ENCODE measurements at regions not wholly inside any gene's neighbourhood (a gene's known extent, or its start where the extent isn't known, plus 50 kb on each side); places are given as distances from the start of the nearest gene placed in this dataset.
A peak's percentile ranks its signal among the peaks of the same experiment; 100 is the strongest.

- DNase-seq, result no peak
Measured at GRCh38 chr14:71290301-71290700, 383.0 kb downstream of the PCNX1 start.

DNA sequence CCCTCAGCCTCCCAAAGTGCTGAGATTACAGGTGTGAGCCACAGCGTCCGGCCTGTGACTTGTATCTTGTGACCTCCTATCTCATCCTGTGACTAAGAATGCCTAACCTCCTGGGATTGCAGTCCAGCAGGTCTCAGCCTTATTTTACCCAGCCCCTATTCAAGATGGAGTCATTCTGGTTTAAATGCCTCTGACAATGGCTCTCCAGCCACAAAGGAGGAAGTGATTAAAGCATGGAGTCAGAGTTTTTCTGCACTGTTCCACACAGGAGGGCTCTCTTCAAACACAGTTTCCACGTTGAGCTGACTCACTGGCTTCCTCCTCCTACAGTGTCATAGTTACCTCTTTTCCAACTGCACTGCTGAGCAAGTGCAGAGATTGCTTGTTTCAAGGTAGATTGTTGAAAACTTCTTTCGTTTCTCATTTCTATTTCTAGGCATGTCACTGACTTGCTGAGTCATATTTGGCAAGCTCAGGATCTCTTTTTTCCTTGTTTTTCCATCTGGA lies 383.8 kb downstream of the PCNX1 start:
- no peak for DNase-seq

DNA sequence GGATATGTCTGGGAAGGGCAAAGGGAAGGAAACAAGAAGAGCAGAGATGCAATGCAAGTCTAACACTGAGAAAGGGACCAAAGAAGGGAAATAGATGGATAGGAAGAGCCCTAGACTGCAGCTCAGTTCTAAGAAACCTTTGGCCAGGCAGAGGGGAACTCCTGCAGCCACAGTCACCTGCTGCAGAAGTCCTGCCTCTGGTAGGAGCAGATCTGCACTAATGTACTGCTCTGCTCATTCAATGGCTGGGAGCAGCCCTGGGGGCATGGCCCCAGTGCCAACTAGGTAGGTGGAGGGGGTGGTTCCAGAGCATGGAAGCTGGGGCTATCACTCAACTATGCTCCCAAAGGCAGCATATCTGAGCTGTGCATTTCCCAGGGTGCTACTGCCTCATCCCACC lies 388.9 kb downstream of the PCNX1 start:
- DNase-seq, result no peak

GRCh38 chr14:71300566-71301330 lies 393.5 kb downstream of the PCNX1 start:
- no peak for DNase-seq

DNA sequence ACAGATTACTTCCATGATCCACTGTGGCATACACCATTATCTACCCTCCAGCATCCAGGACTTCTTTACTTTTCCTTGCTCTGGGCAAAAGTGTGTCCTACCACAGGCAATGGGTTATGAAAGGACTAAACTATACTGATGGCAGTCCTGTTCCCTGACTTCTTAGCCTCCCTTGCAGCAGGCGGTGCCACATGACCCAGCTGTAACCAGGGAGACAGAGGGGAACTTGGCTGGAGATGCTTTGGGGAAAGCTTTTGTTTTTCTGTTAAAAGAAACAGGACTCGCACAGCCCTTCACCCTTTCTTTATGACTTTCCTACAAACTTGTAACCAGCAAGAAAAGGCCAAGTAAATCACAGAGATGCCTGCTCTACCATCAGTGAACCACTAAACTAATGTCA lies 394.4 kb downstream of the PCNX1 start:
- no peak for DNase-seq

- DNase-seq, result no peak
Measured at GRCh38 chr14:71304690-71305089, 397.4 kb downstream of the PCNX1 start.

DNA sequence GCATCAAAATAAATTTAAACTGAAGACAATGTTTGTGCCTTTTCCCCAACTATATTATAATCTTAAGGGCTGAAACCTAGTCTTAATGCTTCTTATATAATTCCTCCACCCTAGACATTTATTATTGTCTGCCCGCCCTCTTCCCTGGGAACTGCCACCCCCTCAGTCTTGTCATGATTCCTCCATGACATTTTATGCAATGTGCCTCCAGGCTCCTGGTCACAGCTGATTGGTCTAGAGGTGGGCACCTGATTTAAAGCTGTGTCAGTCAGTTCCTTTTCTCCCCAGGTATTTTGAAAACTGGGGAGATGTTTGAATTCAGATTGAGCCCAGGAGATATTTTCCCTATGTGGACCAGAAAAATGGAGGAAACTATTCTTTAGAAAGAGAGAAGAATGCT lies 401.4 kb downstream of the PCNX1 start:
- DNase-seq, result no peak

- DNase-seq, result no peak
Measured at GRCh38 chr14:71309756-71310155, 402.5 kb downstream of the PCNX1 start.

DNA sequence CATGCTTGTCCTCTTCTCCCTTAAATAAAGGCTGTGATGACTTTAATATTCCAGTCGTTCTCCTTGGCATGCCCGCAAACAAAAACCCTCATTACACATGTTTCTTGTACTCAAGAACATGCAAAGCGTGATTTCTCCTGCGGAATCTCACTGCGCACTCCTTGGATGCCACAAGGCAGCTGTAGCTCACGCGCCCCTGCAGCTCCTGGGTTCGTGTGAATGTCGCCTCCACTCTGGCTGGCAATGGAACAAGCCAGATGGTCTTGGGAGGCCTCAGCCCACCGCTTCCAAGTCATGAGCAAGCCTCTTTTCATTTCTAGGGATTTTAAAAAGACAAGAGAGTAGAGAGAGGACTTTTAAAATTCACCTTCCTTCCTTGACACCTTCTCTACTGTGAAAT lies 403.8 kb downstream of the PCNX1 start:
- no peak for DNase-seq

DNA sequence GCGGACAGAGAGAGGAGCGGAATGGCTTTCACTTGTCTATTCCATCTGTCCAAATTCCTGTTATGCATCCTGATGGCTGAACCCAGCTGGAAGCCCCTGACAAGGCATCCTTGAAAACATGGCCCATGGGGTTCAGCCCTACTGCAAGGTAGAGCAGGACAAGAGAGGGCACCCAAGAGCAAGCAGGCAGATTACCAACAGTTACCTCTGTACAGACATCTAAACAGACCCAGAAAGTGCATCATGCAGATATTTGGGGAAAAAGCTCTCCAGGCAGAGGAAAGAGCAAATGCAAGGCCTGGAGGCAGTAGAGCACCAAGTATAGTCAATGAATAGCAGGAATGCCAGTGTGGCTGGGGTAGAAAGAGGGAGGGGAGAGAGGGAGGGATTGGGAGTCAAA lies 407.5 kb downstream of the PCNX1 start:
- DNase-seq, result no peak

DNA sequence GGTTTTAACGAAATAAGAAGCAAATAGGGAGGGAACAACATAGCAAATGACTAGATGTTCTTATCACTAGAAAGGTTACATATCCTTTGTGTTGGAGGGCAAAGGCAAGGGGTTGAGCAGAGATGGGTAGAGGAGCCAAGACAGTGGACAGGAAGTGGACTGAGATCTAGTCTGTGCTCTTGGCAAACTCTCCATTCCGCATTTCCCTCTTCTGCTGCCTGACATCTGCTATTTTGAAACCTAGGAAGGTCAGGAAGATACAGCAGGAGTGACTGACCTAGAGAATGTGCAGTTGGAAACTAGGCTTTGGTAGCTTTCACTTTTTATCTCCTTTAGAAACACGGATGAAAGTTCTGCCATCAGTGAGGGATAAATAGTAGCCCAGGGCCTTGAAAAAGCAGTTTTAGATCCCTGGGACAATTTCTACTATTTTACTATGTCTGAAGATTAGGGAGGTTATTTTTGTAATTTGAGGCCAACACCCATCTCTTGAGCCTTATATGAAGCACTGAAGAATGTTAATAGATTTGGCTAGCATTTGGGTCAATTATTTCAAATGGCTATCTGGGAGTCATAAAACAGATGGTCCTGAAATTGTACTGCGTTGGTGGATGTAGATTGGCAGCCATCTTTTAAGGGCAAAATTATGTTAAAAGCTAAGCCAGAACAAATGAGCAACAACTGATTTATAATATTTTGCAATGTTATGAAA lies 410.3 kb downstream of the PCNX1 start:
- no peak for DNase-seq

DNA sequence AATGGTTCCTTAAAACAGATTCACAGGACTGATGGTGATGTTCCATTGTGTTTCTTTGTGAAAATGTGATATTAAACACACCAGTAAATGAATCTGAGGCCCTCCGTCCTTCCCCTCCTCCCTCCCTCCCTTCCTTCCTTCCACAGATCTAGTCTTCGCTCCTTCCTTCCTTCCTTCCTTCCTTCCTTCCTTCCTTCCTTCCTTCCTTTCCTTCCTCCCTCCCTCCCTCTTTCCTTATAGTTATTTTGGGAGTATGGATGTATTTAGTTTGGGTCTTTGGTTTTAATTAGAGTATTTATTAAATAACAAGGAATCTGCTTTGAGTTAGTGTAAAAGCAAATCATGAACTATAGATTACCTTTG lies 410.8 kb downstream of the PCNX1 start:
- no peak for DNase-seq

GRCh38 chr14:71319666-71320065 lies 412.4 kb downstream of the PCNX1 start:
- DNase-seq, result no peak

DNA sequence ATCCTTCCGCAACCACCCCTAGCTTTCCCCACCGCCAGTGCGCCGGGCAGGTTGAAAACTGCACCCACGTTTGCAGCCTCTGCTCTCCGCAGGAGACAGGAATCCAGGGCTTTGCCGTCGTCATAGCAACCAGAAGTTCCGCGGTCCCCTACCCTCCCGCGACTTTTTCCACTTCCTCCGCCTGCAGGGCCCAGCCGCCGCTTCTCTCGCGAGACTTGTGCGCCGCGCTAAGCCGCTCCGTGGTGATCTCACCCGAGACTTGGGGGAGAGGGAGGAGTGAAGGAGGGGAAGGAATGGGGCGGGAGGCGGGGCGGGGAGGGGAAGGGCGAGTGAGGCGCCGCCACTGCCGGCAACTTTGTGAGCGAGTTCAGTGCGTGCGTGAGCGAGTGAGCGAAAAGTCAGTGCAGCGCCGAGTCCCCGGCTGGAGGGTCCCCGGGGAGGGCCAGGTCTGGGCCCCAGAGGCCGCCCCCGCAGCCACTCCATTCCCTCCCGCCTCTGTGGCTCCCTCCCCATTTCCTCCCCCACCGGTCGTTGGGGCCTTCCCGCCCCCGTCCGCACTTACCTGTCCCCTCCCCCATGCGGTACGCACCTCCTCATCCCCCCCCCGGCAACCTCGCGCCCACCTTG lies 413.0 kb downstream of the PCNX1 start, which contains the start of gene SIPA1L1:
Gene SIPA1L1, plus strand, starts transcription at position 370 of the 627 bp plus-strand sequence.
- peak; percentile 99 for DNase-seq

DNA sequence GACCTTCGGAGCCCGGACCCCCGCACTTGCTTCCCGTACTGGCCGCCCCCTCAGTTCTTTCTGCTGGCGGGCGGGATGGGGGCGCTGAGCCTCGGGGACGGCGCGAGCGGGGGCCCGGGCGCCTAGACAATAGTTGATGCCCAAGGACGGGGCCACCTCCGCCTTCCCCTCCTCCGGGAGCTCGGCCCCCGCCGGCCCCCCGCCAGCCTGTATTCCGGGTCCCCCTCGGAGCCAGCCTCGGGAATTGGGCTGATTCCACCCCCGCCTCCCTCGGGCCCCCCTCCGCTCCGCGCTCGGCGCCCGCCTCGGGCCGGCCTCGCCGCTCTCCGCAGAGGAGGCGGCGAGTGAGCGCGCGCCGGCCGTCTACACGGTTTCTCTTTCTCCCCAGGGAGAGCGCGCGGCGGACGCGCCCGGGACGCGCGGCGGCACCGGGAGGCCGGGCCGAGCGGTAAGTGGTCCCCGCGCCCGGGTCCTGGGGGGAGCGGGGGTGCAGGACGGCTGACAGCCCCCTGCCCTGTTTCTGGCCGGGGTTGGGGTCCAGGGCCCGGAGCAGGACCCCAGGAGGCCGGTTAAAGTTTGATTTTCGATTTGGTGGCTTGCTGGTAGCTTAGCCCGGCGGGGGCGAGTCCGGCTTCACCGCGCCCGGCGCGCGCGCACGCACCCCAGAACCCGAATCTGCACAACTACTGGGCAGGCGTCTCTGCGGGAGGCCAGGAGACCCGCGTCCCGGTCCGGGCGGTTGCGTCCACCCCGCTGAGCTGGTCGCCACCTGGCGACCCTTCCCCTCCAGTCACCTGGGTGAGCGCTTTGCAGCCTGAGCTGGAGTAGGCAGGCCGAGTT lies 413.7 kb downstream of the PCNX1 start:
- peak; percentile 59 for DNase-seq

GRCh38 chr14:71321574-71322315 lies 414.5 kb downstream of the PCNX1 start:
- peak; percentile 90 for DNase-seq

- no peak for DNase-seq
Measured at GRCh38 chr14:71322655-71323250, 415.5 kb downstream of the PCNX1 start.

- no peak for DNase-seq
Measured at GRCh38 chr14:71324767-71325272, 417.6 kb downstream of the PCNX1 start.

- DNase-seq, result no peak
Measured at GRCh38 chr14:71327691-71328090, 420.4 kb downstream of the PCNX1 start.

GRCh38 chr14:71328183-71328582 lies 420.9 kb downstream of the PCNX1 start:
- no peak for DNase-seq

- no peak for DNase-seq
Measured at GRCh38 chr14:71328954-71329353, 421.7 kb downstream of the PCNX1 start.

GRCh38 chr14:71331403-71331802 lies 424.1 kb downstream of the PCNX1 start:
- DNase-seq, result no peak
